ENCODE measurements at regions not wholly inside any gene's neighbourhood (a gene's known extent, or its start where the extent isn't known, plus 50 kb on each side); places are given as distances from the start of the nearest gene placed in this dataset.

DNA sequence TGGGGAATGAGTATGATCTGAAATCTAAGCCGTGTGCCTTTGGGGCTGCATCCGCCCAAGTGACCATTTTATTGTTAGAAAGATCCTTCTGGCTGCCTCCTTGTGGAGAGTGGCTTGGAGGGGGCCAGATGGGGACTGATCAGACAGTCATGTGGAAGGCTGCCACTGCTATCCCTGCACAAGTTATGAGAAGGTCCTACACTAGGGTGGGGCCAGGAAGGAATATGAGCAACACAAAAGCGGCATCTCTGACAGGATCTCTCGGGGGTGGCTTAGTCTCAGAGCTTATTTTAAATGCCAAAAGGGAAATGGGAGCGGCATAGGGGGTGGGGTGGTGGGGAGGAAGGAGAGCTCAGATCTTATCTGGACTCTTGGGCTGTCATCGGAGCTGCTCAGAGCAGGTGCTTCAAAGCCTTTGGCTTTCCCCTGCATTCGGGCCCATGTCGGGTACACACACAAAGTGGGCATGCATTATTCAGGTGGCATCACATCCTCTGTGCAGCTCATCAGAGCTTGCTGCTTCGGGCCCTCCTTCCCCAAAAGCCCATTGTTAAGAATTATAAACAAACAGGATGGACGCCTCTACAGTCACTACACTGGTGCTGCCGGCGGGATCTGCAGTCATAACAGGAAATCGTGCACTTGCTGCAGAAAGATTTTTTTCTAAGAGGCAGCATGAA, 805.4 kb downstream of the VRK1 start:
- no peak overlapping the region for H3K27ac ChIP-seq (ENCODE audit: low read length)

GRCh38 chr14:97603201-97603600, 806.0 kb downstream of the VRK1 start:
- H3K27me3 ChIP-seq (ENCODE audit: control insufficient read depth, insufficient read depth, low read length): no peaks in the 10 kb centered on the region
- DNase-seq: no peak
- H3K36me3 ChIP-seq (ENCODE audit: control insufficient read depth, insufficient read depth, low read length): no peaks in the 10 kb centered on the region
- no CpG with 5 or more reads among the region's 3 CpGs for WGBS (ENCODE audit: insufficient coverage, low lambda C conversion rate)
- H3K4me1 ChIP-seq (ENCODE audit: control insufficient read depth, insufficient read depth, low read length): no peaks in the 10 kb centered on the region
- H3K4me3 ChIP-seq (ENCODE audit: low read length): no peak overlapping the region
- H3K27ac ChIP-seq (ENCODE audit: low read length): no peak overlapping the region
- no peaks in the 10 kb centered on the region for H3K9me3 ChIP-seq (ENCODE audit: control insufficient read depth, low read depth, low read length)

More for the DNA sequence above, 805.4 kb downstream of the VRK1 start:
- Histone ChIP-seq H3K4me1 (ENCODE audit: control insufficient read depth, insufficient read depth, low read length) (no peaks in the 10 kb centered on the region), H3K9me3 (ENCODE audit: control insufficient read depth, low read depth, low read length) (no peaks in the 10 kb centered on the region), H3K36me3 (ENCODE audit: control insufficient read depth, insufficient read depth, low read length) (no peaks in the 10 kb centered on the region), H3K4me3 (ENCODE audit: low read length) (no peak overlapping the region), H3K27me3 (ENCODE audit: control insufficient read depth, insufficient read depth, low read length) (no peaks in the 10 kb centered on the region)
- no peak for DNase-seq
- no CpG with 5 or more reads among the region's 13 CpGs for WGBS (ENCODE audit: insufficient coverage, low lambda C conversion rate)

DNA sequence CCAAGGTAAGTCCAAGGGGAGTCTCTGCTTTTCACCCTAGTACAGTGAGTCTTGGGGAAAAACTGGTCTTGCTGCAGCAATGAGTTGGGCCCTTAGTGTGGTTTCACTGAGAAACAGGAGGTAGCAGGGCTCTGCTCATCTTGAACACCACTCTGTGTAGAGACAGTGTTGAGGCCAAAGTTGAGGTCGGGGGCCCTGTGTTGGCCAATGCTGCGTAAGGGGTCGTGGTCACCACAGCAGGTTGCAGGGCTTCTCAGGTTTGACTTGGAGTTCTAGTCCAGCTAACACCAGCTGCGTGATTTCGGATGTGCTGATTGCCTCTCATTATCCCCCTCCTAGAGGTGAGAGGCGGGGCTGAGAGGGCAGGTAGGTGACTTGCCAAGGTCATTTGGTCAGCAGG, 807.5 kb downstream of the VRK1 start:
- Histone ChIP-seq H3K36me3 (ENCODE audit: control insufficient read depth, insufficient read depth, low read length) (no peaks in the 10 kb centered on the region), H3K9me3 (ENCODE audit: control insufficient read depth, low read depth, low read length) (no peaks in the 10 kb centered on the region), H3K4me1 (ENCODE audit: control insufficient read depth, insufficient read depth, low read length) (no peaks in the 10 kb centered on the region), H3K27me3 (ENCODE audit: control insufficient read depth, insufficient read depth, low read length) (no peaks in the 10 kb centered on the region), H3K27ac (ENCODE audit: low read length) (no peak overlapping the region), H3K4me3 (ENCODE audit: low read length) (no peak overlapping the region)
- DNase-seq: no peak
- no CpG with 5 or more reads among the region's 6 CpGs for WGBS (ENCODE audit: insufficient coverage, low lambda C conversion rate)

- Histone ChIP-seq H3K27me3 (ENCODE audit: control insufficient read depth, insufficient read depth, low read length) (no peaks in the 10 kb centered on the region), H3K27ac (ENCODE audit: low read length) (no peak overlapping the region), H3K36me3 (ENCODE audit: control insufficient read depth, insufficient read depth, low read length) (no peaks in the 10 kb centered on the region), H3K4me1 (ENCODE audit: control insufficient read depth, insufficient read depth, low read length) (no peaks in the 10 kb centered on the region), H3K9me3 (ENCODE audit: control insufficient read depth, low read depth, low read length) (no peaks in the 10 kb centered on the region), H3K4me3 (ENCODE audit: low read length) (no peak overlapping the region)
- DNase-seq: no peak
- WGBS (ENCODE audit: insufficient coverage, low lambda C conversion rate): 67% methylated on average over 2 of the region's 3 CpGs
Measured at GRCh38 chr14:97618401-97618800, 821.2 kb downstream of the VRK1 start.

DNA sequence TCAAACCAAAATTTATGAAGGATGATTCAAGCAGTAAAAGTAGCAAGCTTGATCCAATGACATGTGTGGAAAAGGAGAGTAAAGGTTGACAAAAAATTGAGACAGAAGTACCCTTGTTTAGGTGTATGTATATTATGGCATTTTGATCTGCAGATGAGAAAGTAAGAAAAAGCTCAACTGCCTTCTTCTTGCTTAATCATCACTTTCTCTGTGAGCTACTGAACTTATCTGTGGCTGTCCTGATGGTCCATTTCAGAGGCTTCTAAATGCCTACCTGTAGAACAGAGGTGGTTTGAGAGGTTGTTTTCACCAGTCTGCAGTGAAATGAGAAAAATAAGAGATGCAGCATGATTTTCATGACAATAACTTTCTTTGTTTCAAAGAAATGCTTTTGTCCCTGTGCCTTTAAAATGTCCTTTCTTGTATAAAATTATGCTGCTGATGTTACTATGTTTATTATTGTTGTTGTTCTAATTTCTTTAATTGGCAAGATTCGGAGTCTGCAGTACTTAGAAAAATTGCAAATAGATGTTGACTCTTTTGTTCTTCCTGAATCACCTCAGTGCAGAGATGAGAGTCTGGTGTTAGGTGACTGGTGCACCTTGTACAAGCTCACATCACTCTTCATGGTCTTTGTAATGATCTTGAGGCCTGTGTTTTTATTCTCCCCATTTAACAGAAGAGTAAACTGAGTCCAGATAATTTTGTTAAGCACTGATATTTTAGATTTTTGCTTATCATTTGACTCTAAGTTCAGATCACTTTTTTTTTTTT, 821.9 kb downstream of the VRK1 start:
- no peak overlapping the region for H3K27ac ChIP-seq (ENCODE audit: low read length)
- no peak for DNase-seq
- no peaks in the 10 kb centered on the region for H3K9me3 ChIP-seq (ENCODE audit: control insufficient read depth, low read depth, low read length)
- H3K4me3 ChIP-seq (ENCODE audit: low read length): no peak overlapping the region
- no peaks in the 10 kb centered on the region for H3K4me1 ChIP-seq (ENCODE audit: control insufficient read depth, insufficient read depth, low read length)
- no peaks in the 10 kb centered on the region for H3K36me3 ChIP-seq (ENCODE audit: control insufficient read depth, insufficient read depth, low read length)
- H3K27me3 ChIP-seq (ENCODE audit: control insufficient read depth, insufficient read depth, low read length): no peaks in the 10 kb centered on the region
- WGBS (ENCODE audit: insufficient coverage, low lambda C conversion rate): 50% methylated on average over 1 of the region's 1 CpG

GRCh38 chr14:97620066-97620465, 822.9 kb downstream of the VRK1 start:
- Histone ChIP-seq H3K9me3 (ENCODE audit: control insufficient read depth, low read depth, low read length) (no peaks in the 10 kb centered on the region), H3K27ac (ENCODE audit: low read length) (no peak overlapping the region), H3K36me3 (ENCODE audit: control insufficient read depth, insufficient read depth, low read length) (no peaks in the 10 kb centered on the region), H3K27me3 (ENCODE audit: control insufficient read depth, insufficient read depth, low read length) (no peaks in the 10 kb centered on the region), H3K4me1 (ENCODE audit: control insufficient read depth, insufficient read depth, low read length) (no peaks in the 10 kb centered on the region), H3K4me3 (ENCODE audit: low read length) (no peak overlapping the region)
- 10% methylated on average over 2 of the region's 5 CpGs for WGBS (ENCODE audit: insufficient coverage, low lambda C conversion rate)
- DNase-seq: no peak

DNA sequence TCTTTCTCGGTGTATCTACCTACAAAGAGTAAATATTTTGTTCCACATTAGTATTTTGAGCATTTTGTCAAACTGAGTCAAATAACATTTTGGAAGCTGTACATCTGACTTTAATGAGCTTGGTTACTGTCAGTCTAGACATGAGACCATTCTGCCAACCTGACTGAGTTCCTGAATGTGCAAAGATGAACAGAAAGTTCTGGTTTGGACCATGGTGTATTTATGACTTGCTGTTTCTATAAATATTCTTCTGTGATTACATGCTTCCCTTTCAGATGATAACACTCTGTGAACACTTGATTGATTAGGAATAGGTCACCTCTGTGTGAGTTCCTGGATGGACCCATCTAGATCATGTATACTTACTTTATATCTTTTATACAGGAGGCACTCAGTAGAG, 827.8 kb downstream of the VRK1 start:
- no peak for DNase-seq
- Histone ChIP-seq H3K9me3 (ENCODE audit: control insufficient read depth, low read depth, low read length) (no peaks in the 10 kb centered on the region), H3K4me1 (ENCODE audit: control insufficient read depth, insufficient read depth, low read length) (no peaks in the 10 kb centered on the region), H3K4me3 (ENCODE audit: low read length) (no peak overlapping the region), H3K27me3 (ENCODE audit: control insufficient read depth, insufficient read depth, low read length) (no peaks in the 10 kb centered on the region), H3K36me3 (ENCODE audit: control insufficient read depth, insufficient read depth, low read length) (no peaks in the 10 kb centered on the region), H3K27ac (ENCODE audit: low read length) (no peak overlapping the region)
- no CpG with 5 or more reads among the region's 1 CpG for WGBS (ENCODE audit: insufficient coverage, low lambda C conversion rate)

DNA sequence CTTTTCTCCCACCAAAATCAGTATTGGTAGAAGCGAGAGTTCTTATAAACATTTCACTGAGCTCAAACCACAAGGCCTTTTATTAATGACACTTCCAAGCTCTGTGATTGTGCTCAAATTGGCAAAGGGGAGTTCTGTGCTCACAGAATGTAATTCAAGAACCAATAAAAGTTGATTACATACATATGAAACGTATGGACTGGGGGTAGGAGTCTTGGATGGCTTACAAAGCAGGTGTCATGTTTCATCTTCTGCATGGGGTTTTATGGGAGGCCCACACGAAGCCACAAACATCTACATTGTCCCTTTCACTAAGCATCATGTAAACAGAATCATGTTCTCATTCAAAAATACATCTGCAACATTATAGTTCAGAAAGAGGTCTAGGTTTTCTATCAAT, 828.3 kb downstream of the VRK1 start:
- Histone ChIP-seq H3K9me3 (ENCODE audit: control insufficient read depth, low read depth, low read length) (no peaks in the 10 kb centered on the region), H3K27me3 (ENCODE audit: control insufficient read depth, insufficient read depth, low read length) (no peaks in the 10 kb centered on the region), H3K27ac (ENCODE audit: low read length) (no peak overlapping the region), H3K36me3 (ENCODE audit: control insufficient read depth, insufficient read depth, low read length) (no peaks in the 10 kb centered on the region), H3K4me1 (ENCODE audit: control insufficient read depth, insufficient read depth, low read length) (no peaks in the 10 kb centered on the region), H3K4me3 (ENCODE audit: low read length) (no peak overlapping the region)
- DNase-seq: no peak
- 100% methylated on average over 1 of the region's 3 CpGs for WGBS (ENCODE audit: insufficient coverage, low lambda C conversion rate)

GRCh38 chr14:97626088-97626487, 828.9 kb downstream of the VRK1 start:
- 100% methylated on average over 1 of the region's 4 CpGs for WGBS (ENCODE audit: insufficient coverage, low lambda C conversion rate)
- Histone ChIP-seq H3K36me3 (ENCODE audit: control insufficient read depth, insufficient read depth, low read length) (no peaks in the 10 kb centered on the region), H3K4me3 (ENCODE audit: low read length) (no peak overlapping the region), H3K9me3 (ENCODE audit: control insufficient read depth, low read depth, low read length) (no peaks in the 10 kb centered on the region), H3K27me3 (ENCODE audit: control insufficient read depth, insufficient read depth, low read length) (no peaks in the 10 kb centered on the region), H3K27ac (ENCODE audit: low read length) (no peak overlapping the region), H3K4me1 (ENCODE audit: control insufficient read depth, insufficient read depth, low read length) (no peaks in the 10 kb centered on the region)
- DNase-seq: no peak

GRCh38 chr14:97630249-97630648, 833.1 kb downstream of the VRK1 start:
- Histone ChIP-seq H3K27ac (ENCODE audit: low read length) (no peak overlapping the region), H3K4me1 (ENCODE audit: control insufficient read depth, insufficient read depth, low read length) (no peaks in the 10 kb centered on the region), H3K36me3 (ENCODE audit: control insufficient read depth, insufficient read depth, low read length) (no peaks in the 10 kb centered on the region), H3K27me3 (ENCODE audit: control insufficient read depth, insufficient read depth, low read length) (no peaks in the 10 kb centered on the region), H3K9me3 (ENCODE audit: control insufficient read depth, low read depth, low read length) (no peaks in the 10 kb centered on the region), H3K4me3 (ENCODE audit: low read length) (no peak overlapping the region)
- no peak for DNase-seq
- WGBS (ENCODE audit: insufficient coverage, low lambda C conversion rate): 33% methylated on average over 1 of the region's 5 CpGs
